Fibroblast of villous mesenchyme (primary cell): ENCODE measurements at regions not wholly inside any gene's neighbourhood (a gene's known extent, or its start where the extent isn't known, plus 50 kb on each side); places are given as distances from the start of the nearest gene placed in this dataset.
A peak's percentile ranks its signal among the peaks of the same experiment; 100 is the strongest.

Source experiments
- DNase-seq: peaks from one replicate; pipeline ENCODE4 v3.0.0-alpha.2; 2010; ENCODE audit warnings: low read depth
- H3K4me3 ChIP-seq: 2 replicates; pipeline ENCODE4 v1.5.1; 2011; ENCODE audit warnings: low read depth, mild to moderate bottlenecking, low read length
- CTCF ChIP-seq: IDR thresholded peaks from 2 replicates; pipeline ENCODE4 v1.5.1; 2012; ENCODE audit warnings: low read depth, mild to moderate bottlenecking, low read length; ENCODE audit not compliant: insufficient read depth

GRCh38 chr7:54810401-54810800 lies 51.4 kb upstream of the SEC61G start:
- H3K4me3 ChIP-seq: no peak overlapping the region
- no peak for TF ChIP-seq CTCF
- DNase-seq: peak; percentile 45

GRCh38 chr7:54811041-54811845 lies 52.2 kb upstream of the SEC61G start:
- no peak overlapping the region for H3K4me3 ChIP-seq
- DNase-seq: peak; percentile 76
- no peak for TF ChIP-seq CTCF

- H3K4me3 ChIP-seq: no peak overlapping the region
- DNase-seq: peak; percentile 74
- no peak for TF ChIP-seq CTCF
Observed at GRCh38 chr7:54811846-54812254, 52.8 kb upstream of the SEC61G start.

GRCh38 chr7:54812756-54813322 lies 53.8 kb upstream of the SEC61G start:
- DNase-seq: no peak
- no peak for TF ChIP-seq CTCF
- no peak overlapping the region for H3K4me3 ChIP-seq

GRCh38 chr7:54813398-54813797 lies 54.4 kb upstream of the SEC61G start:
- TF ChIP-seq CTCF: no peak
- DNase-seq: no peak
- H3K4me3 ChIP-seq: no peak overlapping the region

- DNase-seq: no peak
- no peak for TF ChIP-seq CTCF
- H3K4me3 ChIP-seq: no peak overlapping the region
Observed at GRCh38 chr7:54814401-54814800, 55.4 kb upstream of the SEC61G start.
